ENCODE measurements at regions not wholly inside any gene's neighbourhood (a gene's known extent, or its start where the extent isn't known, plus 50 kb on each side); places are given as distances from the start of the nearest gene placed in this dataset.
"Not testable (repeated sequence)": the region's sequence is repeated elsewhere in the genome, so short reads cannot be mapped to it uniquely, and the experiment has no call there.

- no peak for DNase-seq (ENCODE audit: low read depth, low spot score)
Observed at GRCh38 chr2:194553980-194554379, 1103.0 kb upstream of the SLC39A10 start.

- DNase-seq (ENCODE audit: low read depth, low spot score): no peak
Observed at GRCh38 chr2:194550702-194551101, 1106.3 kb upstream of the SLC39A10 start.

GRCh38 chr2:194549387-194549786 is 1107.6 kb upstream of the SLC39A10 start:
- no peak for DNase-seq (ENCODE audit: low read depth, low spot score)

- no peak for DNase-seq (ENCODE audit: low read depth, low spot score)
Observed at GRCh38 chr2:194545978-194546377, 1111.0 kb upstream of the SLC39A10 start.

- DNase-seq (ENCODE audit: low read depth, low spot score): no peak
Observed at GRCh38 chr2:194539425-194539824, 1117.6 kb upstream of the SLC39A10 start.

GRCh38 chr2:194526121-194526520 is 1130.9 kb upstream of the SLC39A10 start:
- DNase-seq (ENCODE audit: low read depth, low spot score): no peak

- DNase-seq (ENCODE audit: low read depth, low spot score): no peak
Observed at GRCh38 chr2:194514281-194514680, 1142.7 kb upstream of the SLC39A10 start.

GRCh38 chr2:194511070-194511469 is 1146.0 kb upstream of the SLC39A10 start:
- DNase-seq (ENCODE audit: low read depth, low spot score): peak; percentile 4

GRCh38 chr2:194504876-194505275 is 1152.2 kb upstream of the SLC39A10 start:
- not testable (repeated sequence) for DNase-seq (ENCODE audit: low read depth, low spot score)

GRCh38 chr2:194495046-194495445 is 1162.0 kb upstream of the SLC39A10 start:
- DNase-seq (ENCODE audit: low read depth, low spot score): no peak

GRCh38 chr2:194494401-194494800 is 1162.6 kb upstream of the SLC39A10 start:
- DNase-seq (ENCODE audit: low read depth, low spot score): no peak

GRCh38 chr2:194491409-194492115 is 1165.5 kb upstream of the SLC39A10 start:
- DNase-seq (ENCODE audit: low read depth, low spot score): no peak

GRCh38 chr2:194486326-194486725 is 1170.7 kb upstream of the SLC39A10 start:
- DNase-seq (ENCODE audit: low read depth, low spot score): no peak

- no peak for DNase-seq (ENCODE audit: low read depth, low spot score)
Observed at GRCh38 chr2:194483041-194483440, 1174.0 kb upstream of the SLC39A10 start.

GRCh38 chr2:194465641-194466040 is 1191.4 kb upstream of the SLC39A10 start:
- no peak for DNase-seq (ENCODE audit: low read depth, low spot score)

- DNase-seq (ENCODE audit: low read depth, low spot score): no peak
Observed at GRCh38 chr2:194464964-194465638, 1191.9 kb upstream of the SLC39A10 start.

GRCh38 chr2:194462883-194463282 is 1194.1 kb upstream of the SLC39A10 start:
- not testable (repeated sequence) for DNase-seq (ENCODE audit: low read depth, low spot score)

GRCh38 chr2:194455358-194455757 is 1201.7 kb upstream of the SLC39A10 start:
- no peak for DNase-seq (ENCODE audit: low read depth, low spot score)

GRCh38 chr2:194452504-194452903 is 1204.5 kb upstream of the SLC39A10 start:
- no peak for DNase-seq (ENCODE audit: low read depth, low spot score)

GRCh38 chr2:194445226-194445625 is 1211.8 kb upstream of the SLC39A10 start:
- DNase-seq (ENCODE audit: low read depth, low spot score): no peak

GRCh38 chr2:194443926-194444325 is 1213.1 kb upstream of the SLC39A10 start:
- no peak for DNase-seq (ENCODE audit: low read depth, low spot score)

GRCh38 chr2:194424683-194425209 is 1232.3 kb upstream of the SLC39A10 start:
- DNase-seq (ENCODE audit: low read depth, low spot score): no peak

- no peak for DNase-seq (ENCODE audit: low read depth, low spot score)
Observed at GRCh38 chr2:194411221-194411620, 1245.8 kb upstream of the SLC39A10 start.
